KMS-11 (cell line): ENCODE measurements at regions not wholly inside any gene's neighbourhood (a gene's known extent, or its start where the extent isn't known, plus 50 kb on each side); places are given as distances from the start of the nearest gene placed in this dataset.

Experiments used
- H2AFZ ChIP-seq: fragments of 200-600 bp; sonication (generic); 2 replicates; pipeline ENCODE4 v1.6.1; 2016; ENCODE audit warnings: antibody characterized with exemption, mixed run types, low read depth
- H3K27ac ChIP-seq: fragments of 200-600 bp; sonication (generic); 2 replicates; pipeline ENCODE4 v1.6.1; 2016; ENCODE audit warnings: mild to moderate bottlenecking, mixed run types
- H3K27me3 ChIP-seq: fragments of 200-600 bp; sonication (generic); 2 replicates; pipeline ENCODE4 v1.6.1; 2017; ENCODE audit warnings: mild to moderate bottlenecking, low read depth, mixed run types, moderate library complexity; ENCODE audit not compliant: insufficient read depth
- H3K36me3 ChIP-seq: fragments of 200-600 bp; sonication (generic); 2 replicates; pipeline ENCODE4 v1.6.1; 2017; ENCODE audit warnings: mild to moderate bottlenecking, mixed run types; ENCODE audit not compliant: insufficient read depth
- H3K4me1 ChIP-seq: fragments of 200-600 bp; sonication (generic); 2 replicates; pipeline ENCODE4 v1.6.1; 2016; ENCODE audit warnings: mild to moderate bottlenecking, low read depth, mixed run types; ENCODE audit not compliant: poor library complexity, severe bottlenecking
- H3K4me2 ChIP-seq: fragments of 200-600 bp; sonication (generic); 2 replicates; pipeline ENCODE4 v1.7.0; 2016; ENCODE audit warnings: mild to moderate bottlenecking, mixed run types
- H3K4me3 ChIP-seq: fragments of 200-600 bp; sonication (generic); IDR thresholded peaks from 2 replicates; pipeline ENCODE4 v1.6.1; 2017; ENCODE audit warnings: low read depth, low read length, mixed read lengths; ENCODE audit not compliant: insufficient read depth
- H3K79me2 ChIP-seq: fragments of 200-600 bp; sonication (generic); 2 replicates; pipeline ENCODE4 v1.6.1; 2016; ENCODE audit warnings: low read depth, mixed run types; ENCODE audit not compliant: insufficient read depth
- H3K9ac ChIP-seq: fragments of 200-600 bp; sonication (generic); 2 replicates; pipeline ENCODE4 v1.6.1; 2016; ENCODE audit warnings: mild to moderate bottlenecking, mixed run types
- H4K20me1 ChIP-seq: fragments of 200-600 bp; sonication (generic); 2 replicates; pipeline ENCODE4 v1.6.1; 2016; ENCODE audit warnings: mild to moderate bottlenecking, mixed run types; ENCODE audit not compliant: insufficient read depth
- CTCF ChIP-seq: fragments of 200-600 bp; sonication (generic); conservative IDR thresholded peaks from 2 replicates; pipeline ENCODE4 v1.6.1; 2017; ENCODE audit warnings: low read depth, mild to moderate bottlenecking, antibody characterized with exemption, low read length, moderate library complexity, mixed read lengths

DNA sequence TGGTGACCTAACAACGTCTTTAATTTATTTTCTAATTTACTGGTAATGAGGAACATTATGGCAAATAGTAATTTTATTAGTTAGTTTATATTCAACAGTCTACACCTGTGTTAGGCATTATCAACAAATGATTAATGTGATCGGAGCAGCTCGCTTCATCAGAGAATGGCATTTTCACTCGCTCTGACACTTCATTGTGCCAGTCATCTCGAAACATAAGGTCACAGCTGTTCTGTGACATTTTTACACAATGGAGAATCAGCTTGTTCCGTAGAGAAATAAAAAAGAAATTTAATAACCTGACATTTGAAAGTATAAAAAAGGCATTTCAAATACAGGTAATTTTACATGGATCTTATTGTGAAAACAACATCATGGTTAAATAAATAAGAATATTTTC lies 858.4 kb downstream of the SLITRK6 start:
- Histone ChIP-seq H2AFZ (no peak overlapping the region), H3K27me3 (no peaks in the 10 kb centered on the region), H4K20me1 (no peaks in the 10 kb centered on the region), H3K4me3 (no peak overlapping the region), H3K36me3 (no peaks in the 10 kb centered on the region), H3K79me2 (no peaks in the 10 kb centered on the region), H3K27ac (no peak overlapping the region), H3K4me2 (no peak overlapping the region), H3K9ac (no peak overlapping the region), H3K4me1 (no peaks in the 10 kb centered on the region)
- TF ChIP-seq CTCF: no peak

DNA sequence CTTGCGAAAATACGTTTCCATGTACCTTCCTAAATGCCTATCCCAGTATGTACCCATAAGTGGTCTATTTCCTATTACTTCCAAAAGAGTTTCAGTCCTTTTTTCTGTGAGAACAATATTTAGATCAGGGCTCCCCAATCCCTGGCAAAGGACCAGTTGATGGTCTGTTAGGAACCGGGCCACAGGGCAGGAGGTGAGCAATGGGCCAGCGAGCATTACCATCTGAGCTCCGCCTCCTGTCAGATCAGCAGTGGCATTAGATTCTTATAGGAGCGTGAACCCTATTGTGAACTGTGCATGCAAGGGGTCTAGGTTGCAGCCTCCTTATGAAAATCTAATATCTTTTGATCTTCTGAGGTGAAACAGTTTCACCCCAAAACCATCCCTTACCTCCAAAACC lies 859.1 kb downstream of the SLITRK6 start:
- no peaks in the 10 kb centered on the region for H3K4me1 ChIP-seq
- no peak overlapping the region for H3K27ac ChIP-seq
- H2AFZ ChIP-seq: no peak overlapping the region
- H3K36me3 ChIP-seq: no peaks in the 10 kb centered on the region
- no peaks in the 10 kb centered on the region for H3K27me3 ChIP-seq
- no peaks in the 10 kb centered on the region for H3K79me2 ChIP-seq
- H3K9ac ChIP-seq: no peak overlapping the region
- no peak for TF ChIP-seq CTCF
- H3K4me3 ChIP-seq: no peak overlapping the region
- no peak overlapping the region for H3K4me2 ChIP-seq
- H4K20me1 ChIP-seq: no peaks in the 10 kb centered on the region

- Histone ChIP-seq H3K79me2 (no peaks in the 10 kb centered on the region), H4K20me1 (no peaks in the 10 kb centered on the region), H3K4me1 (no peaks in the 10 kb centered on the region), H3K9ac (no peak overlapping the region), H2AFZ (no peak overlapping the region), H3K27me3 (no peaks in the 10 kb centered on the region), H3K4me3 (no peak overlapping the region), H3K36me3 (no peaks in the 10 kb centered on the region), H3K4me2 (no peak overlapping the region), H3K27ac (no peak overlapping the region)
- TF ChIP-seq CTCF: no peak
Measured at GRCh38 chr13:84934911-84935310, 864.3 kb downstream of the SLITRK6 start.

DNA sequence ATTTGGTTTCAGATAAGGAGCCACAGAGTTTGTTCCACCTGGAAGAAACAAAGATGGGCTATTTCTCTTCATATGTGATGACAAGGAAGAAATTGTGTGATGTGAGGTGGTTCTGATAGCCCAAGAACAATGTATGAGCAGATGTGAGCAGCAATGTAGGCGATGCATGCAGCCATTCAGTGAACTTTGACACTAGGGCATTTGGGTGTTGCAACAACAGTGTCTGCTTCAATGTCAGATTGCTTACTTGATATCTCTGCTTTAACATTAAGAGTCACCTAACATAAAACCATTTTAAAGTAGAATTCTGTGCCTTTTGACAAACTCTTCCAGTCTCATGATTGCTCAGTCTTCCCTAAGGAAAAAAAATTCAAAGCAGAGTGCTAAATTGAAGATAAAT lies 865.4 kb downstream of the SLITRK6 start:
- Histone ChIP-seq H3K27me3 (no peaks in the 10 kb centered on the region), H3K79me2 (no peaks in the 10 kb centered on the region), H4K20me1 (no peaks in the 10 kb centered on the region), H3K4me3 (no peak overlapping the region), H2AFZ (no peak overlapping the region), H3K4me1 (no peaks in the 10 kb centered on the region), H3K9ac (no peak overlapping the region), H3K27ac (no peak overlapping the region), H3K4me2 (no peak overlapping the region), H3K36me3 (no peaks in the 10 kb centered on the region)
- no peak for TF ChIP-seq CTCF

DNA sequence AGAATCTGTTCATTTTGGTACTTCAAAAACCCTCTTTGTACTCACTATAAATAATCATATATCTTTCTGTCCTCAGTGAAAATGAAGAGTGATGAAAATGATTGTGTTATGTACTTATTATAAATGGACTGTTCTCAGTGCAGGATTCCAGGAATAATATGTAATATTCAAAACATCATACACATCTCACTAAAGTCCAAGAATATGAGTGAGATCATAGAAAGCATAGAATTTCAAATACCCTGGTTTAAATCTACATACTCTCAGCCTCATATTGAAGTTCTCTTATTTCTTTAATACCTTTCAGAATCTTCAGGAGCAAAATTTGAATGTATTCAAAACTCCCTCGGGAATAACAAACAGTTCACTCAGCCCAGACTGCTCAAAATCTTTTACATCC lies 868.0 kb downstream of the SLITRK6 start:
- H3K4me2 ChIP-seq: no peak overlapping the region
- H3K4me1 ChIP-seq: no peaks in the 10 kb centered on the region
- H3K36me3 ChIP-seq: no peaks in the 10 kb centered on the region
- H3K27ac ChIP-seq: no peak overlapping the region
- H3K4me3 ChIP-seq: no peak overlapping the region
- no peak overlapping the region for H2AFZ ChIP-seq
- no peak for TF ChIP-seq CTCF
- H3K79me2 ChIP-seq: no peaks in the 10 kb centered on the region
- H4K20me1 ChIP-seq: no peaks in the 10 kb centered on the region
- no peaks in the 10 kb centered on the region for H3K27me3 ChIP-seq
- no peak overlapping the region for H3K9ac ChIP-seq
